ENCODE measurements at regions not wholly inside any gene's neighbourhood (a gene's known extent, or its start where the extent isn't known, plus 50 kb on each side); places are given as distances from the start of the nearest gene placed in this dataset.

- TF ChIP-seq CTCF (IDR thresholded peaks at IDR 0.05; ENCODE audit: low read depth, low read length) = no peak
- TF ChIP-seq EZH2phosphoT487 (IDR thresholded peaks at IDR 0.05; ENCODE audit: low read depth) = no peak
These were observed 560.3 kb upstream of the KLF4 start for GRCh38 chr9:108049671-108050494.
